ENCODE measurements at regions not wholly inside any gene's neighbourhood (a gene's known extent, or its start where the extent isn't known, plus 50 kb on each side); places are given as distances from the start of the nearest gene placed in this dataset.

GRCh38 chr9:111192650-111193049 is 137.4 kb downstream of the OR2K2 start:
- FAIRE-seq (no peak), DNase-seq (ENCODE audit: low read depth) (no peak)
- no peak for TF ChIP-seq CTCF (IDR thresholded peaks at IDR 0.05; ENCODE audit: insufficient read depth, low read length, severe bottlenecking)
- H3K27me3 ChIP-seq (ENCODE audit: control insufficient read depth, insufficient read depth, low read length): peaks cover 2% of the 10 kb centered on the region
- no peak overlapping the region for H3K4me3 ChIP-seq (ENCODE audit: low read depth, low read length)
- H3K36me3 ChIP-seq (ENCODE audit: control insufficient read depth, insufficient read depth, low read length): no peaks in the 10 kb centered on the region

GRCh38 chr9:111190347-111190746 is 139.7 kb downstream of the OR2K2 start:
- no peak for TF ChIP-seq CTCF (IDR thresholded peaks at IDR 0.05; ENCODE audit: insufficient read depth, low read length, severe bottlenecking)
- no peak for FAIRE-seq
- DNase-seq (ENCODE audit: low read depth): no peak
- H3K36me3 ChIP-seq (ENCODE audit: control insufficient read depth, insufficient read depth, low read length): no peaks in the 10 kb centered on the region
- H3K27me3 ChIP-seq (ENCODE audit: control insufficient read depth, insufficient read depth, low read length): no peaks in the 10 kb centered on the region
- H3K4me3 ChIP-seq (ENCODE audit: low read depth, low read length): no peak overlapping the region

GRCh38 chr9:111187376-111187775 is 142.6 kb downstream of the OR2K2 start:
- H3K36me3 ChIP-seq (ENCODE audit: control insufficient read depth, insufficient read depth, low read length): no peaks in the 10 kb centered on the region
- FAIRE-seq: no peak
- no peaks in the 10 kb centered on the region for H3K27me3 ChIP-seq (ENCODE audit: control insufficient read depth, insufficient read depth, low read length)
- TF ChIP-seq CTCF (IDR thresholded peaks at IDR 0.05; ENCODE audit: insufficient read depth, low read length, severe bottlenecking): no peak
- H3K4me3 ChIP-seq (ENCODE audit: low read depth, low read length): no peak overlapping the region
- DNase-seq (ENCODE audit: low read depth): no peak

GRCh38 chr9:111186021-111186530 is 143.9 kb downstream of the OR2K2 start:
- TF ChIP-seq CTCF (IDR thresholded peaks at IDR 0.05; ENCODE audit: insufficient read depth, low read length, severe bottlenecking): no peak
- DNase-seq (ENCODE audit: low read depth): no peak
- Histone ChIP-seq H3K4me3 (ENCODE audit: low read depth, low read length) (no peak overlapping the region), H3K27me3 (ENCODE audit: control insufficient read depth, insufficient read depth, low read length) (no peaks in the 10 kb centered on the region), H3K36me3 (ENCODE audit: control insufficient read depth, insufficient read depth, low read length) (no peaks in the 10 kb centered on the region)
- no peak for FAIRE-seq

GRCh38 chr9:111180811-111181210 is 142.5 kb upstream of the LPAR1 start:
- FAIRE-seq (no peak), DNase-seq (ENCODE audit: low read depth) (no peak)
- Histone ChIP-seq H3K36me3 (ENCODE audit: control insufficient read depth, insufficient read depth, low read length) (no peaks in the 10 kb centered on the region), H3K27me3 (ENCODE audit: control insufficient read depth, insufficient read depth, low read length) (no peaks in the 10 kb centered on the region), H3K4me3 (ENCODE audit: low read depth, low read length) (no peak overlapping the region)
- no peak for TF ChIP-seq CTCF (IDR thresholded peaks at IDR 0.05; ENCODE audit: insufficient read depth, low read length, severe bottlenecking)

- no peak for FAIRE-seq
- no peak for DNase-seq (ENCODE audit: low read depth)
- no peak for TF ChIP-seq CTCF (IDR thresholded peaks at IDR 0.05; ENCODE audit: insufficient read depth, low read length, severe bottlenecking)
- no peaks in the 10 kb centered on the region for H3K27me3 ChIP-seq (ENCODE audit: control insufficient read depth, insufficient read depth, low read length)
- H3K4me3 ChIP-seq (ENCODE audit: low read depth, low read length): no peak overlapping the region
- H3K36me3 ChIP-seq (ENCODE audit: control insufficient read depth, insufficient read depth, low read length): no peaks in the 10 kb centered on the region
These were observed 141.3 kb upstream of the LPAR1 start for GRCh38 chr9:111179577-111179976.
